Endothelial cell of umbilical vein (primary cell): ENCODE measurements at regions not wholly inside any gene's neighbourhood (a gene's known extent, or its start where the extent isn't known, plus 50 kb on each side); places are given as distances from the start of the nearest gene placed in this dataset.

ENCODE experiments used
- BruUV-seq: library from RNA; stranded (reverse); fragments of 400-500 nt; replicated peaks from 2 replicates; lab custom pipeline; 2021; lab: Mats Ljungman, UMichigan
- CTCF ChIA-PET: fragments of 300-600, 350-600 bp; sonication (Branson Sonifier 250); formaldehyde crosslinking; loops from one replicate; lab custom pipeline; 2021; ENCODE audit warnings: antibody characterized with exemption, inconsistent platforms; lab: Charles Lee
- POLR2A ChIA-PET: fragments of 300-600, 350-600 bp; sonication (Branson Sonifier 250); formaldehyde crosslinking; loops from one replicate; lab custom pipeline; 2021; ENCODE audit warnings: antibody characterized with exemption, inconsistent platforms; lab: Charles Lee
- DNase-seq: peaks from one replicate; pipeline ENCODE4 v3.0.0-alpha.2; 2011; ENCODE audit warnings: low read depth, low spot score
- FAIRE-seq: peaks from 2 replicates; lab custom pipeline; 2011; peaks lifted over from hg19 to GRCh38; lab: Jason Lieb, UNC
- H2AFZ ChIP-seq: 2 replicates; pipeline ENCODE4 v1.6.0; 2012; ENCODE audit warnings: low read depth, low read length, control low read depth, inconsistent platforms
- H3K27ac ChIP-seq: 2 replicates; pipeline ENCODE4 v1.5.1; 2011; ENCODE audit warnings: low read depth, mild to moderate bottlenecking, control low read depth, low read length, moderate library complexity; ENCODE audit not compliant: insufficient read depth
- H3K27me3 ChIP-seq, 2 experiments: 2 replicates each; pipeline versions ENCODE4 v1.6.0 to v1.6.1; 2011; ENCODE audit warnings: low read length in 2 of 2, mixed read lengths in 1 of 2; ENCODE audit not compliant: control insufficient read depth in 2 of 2, insufficient read depth in 2 of 2
- H3K36me3 ChIP-seq, 2 experiments: 2 replicates in 1 of 2; 3 replicates in 1 of 2; pipeline ENCODE4 v1.5.1; 2011; ENCODE audit warnings: low read length in 2 of 2, mild to moderate bottlenecking in 1 of 2, moderate library complexity in 1 of 2; ENCODE audit not compliant: control insufficient read depth in 2 of 2, insufficient read depth in 2 of 2; ENCODE audit errors: extremely low read depth in 1 of 2
- H3K4me1 ChIP-seq: 3 replicates; pipeline ENCODE4 v1.5.1; 2011; ENCODE audit warnings: mild to moderate bottlenecking, low read length; ENCODE audit not compliant: control insufficient read depth, insufficient read depth; ENCODE audit errors: extremely low read depth
- H3K4me2 ChIP-seq: 2 replicates; pipeline ENCODE4 v1.6.1; 2011; ENCODE audit warnings: low read length, control low read depth, mixed read lengths; ENCODE audit not compliant: insufficient read depth
- H3K4me3 ChIP-seq, 3 experiments: fragments of 200-600 bp in 1 of 3; sonication (generic), shearing (Covaris generic) in 1 of 3; replicated peaks in 1 of 3; 2 replicates each; pipeline ENCODE4 v1.5.1; 2011 to 2016; ENCODE audit warnings: control low read depth in 3 of 3, low read length in 3 of 3, mild to moderate bottlenecking in 2 of 3, inconsistent platforms in 1 of 3, low read depth in 1 of 3, moderate library complexity in 1 of 3; ENCODE audit not compliant: insufficient read depth in 1 of 3
- H3K79me2 ChIP-seq: 2 replicates; pipeline ENCODE4 v1.6.0; 2012; ENCODE audit warnings: low read length, inconsistent platforms; ENCODE audit not compliant: control insufficient read depth, insufficient read depth
- H3K9ac ChIP-seq: replicated peaks from 2 replicates; pipeline ENCODE3; 2011; ENCODE audit warnings: low read length, control low read depth; ENCODE audit not compliant: insufficient read depth; ENCODE audit errors: extremely low read depth
- H3K9me1 ChIP-seq: replicated peaks from 3 replicates; pipeline ENCODE4 v1.6.0; 2011; ENCODE audit warnings: mild to moderate bottlenecking, low read length; ENCODE audit not compliant: control insufficient read depth, insufficient read depth; ENCODE audit errors: extremely low read depth
- H3K9me3 ChIP-seq: replicated peaks from 2 replicates; pipeline ENCODE4 v1.5.1; 2012; ENCODE audit warnings: low read length, inconsistent platforms; ENCODE audit not compliant: control insufficient read depth, insufficient read depth
- H4K20me1 ChIP-seq: replicated peaks from 2 replicates; pipeline ENCODE3; 2011; ENCODE audit warnings: mild to moderate bottlenecking, low read length; ENCODE audit not compliant: control insufficient read depth, insufficient read depth; ENCODE audit errors: extremely low read depth
- CTCF ChIP-seq, 2 donors: IDR thresholded peaks; 1 replicate in 1 of 2; 2 replicates in 1 of 2; pipeline ENCODE4 v1.5.1; 2011; ENCODE audit warnings: low read length in 2 of 2, mild to moderate bottlenecking in 2 of 2, moderate library complexity in 2 of 2, control low read depth in 1 of 2, inconsistent platforms in 1 of 2, low read depth in 1 of 2; ENCODE audit not compliant: insufficient read depth in 1 of 2; ENCODE audit errors: extremely low read depth in 1 of 2
- EZH2 ChIP-seq: IDR thresholded peaks from 2 replicates; pipeline ENCODE4 v1.6.1; 2012; ENCODE audit warnings: borderline replicate concordance, low read depth, mild to moderate bottlenecking, moderate library complexity, low read length, inconsistent platforms; ENCODE audit not compliant: severe bottlenecking
- FOS ChIP-seq: IDR thresholded peaks from 2 replicates; pipeline ENCODE4 v1.6.1; 2011; ENCODE audit warnings: mild to moderate bottlenecking, low read length, moderate library complexity, borderline replicate concordance; ENCODE audit not compliant: insufficient read depth
- GATA2 ChIP-seq: IDR thresholded peaks from 2 replicates; pipeline ENCODE4 v1.7.0; 2011; ENCODE audit warnings: low read depth, mild to moderate bottlenecking, moderate library complexity, mixed read lengths, low read length; ENCODE audit not compliant: insufficient read length, insufficient read depth
- JUN ChIP-seq: IDR thresholded peaks from 2 replicates; pipeline ENCODE4 v1.6.1; 2011; ENCODE audit warnings: borderline replicate concordance, low read depth; ENCODE audit not compliant: insufficient read length, insufficient read depth
- MYC ChIP-seq: IDR thresholded peaks from one replicate; pipeline ENCODE4 v1.6.1; 2011; ENCODE audit warnings: mild to moderate bottlenecking, low read depth, low read length
- POLR2A ChIP-seq: IDR thresholded peaks from 2 replicates; pipeline ENCODE4 v1.6.1; 2012; ENCODE audit warnings: low read depth, mild to moderate bottlenecking, control low read depth, low read length
- POLR2AphosphoS5 ChIP-seq: IDR thresholded peaks from 2 replicates; pipeline ENCODE4 v1.6.1; 2012; ENCODE audit warnings: low read depth, mild to moderate bottlenecking, control low read depth, low read length, moderate library complexity; ENCODE audit not compliant: insufficient read depth
- dilution Hi-C: fragments of 300-500 bp; cut with MboI; formaldehyde crosslinking; loops from one replicate; pipeline ENCODE4 v1.15.0; 2019; ENCODE audit warnings: low sequenced_read_pairs; ENCODE audit not compliant: extremely low pct_ligation_motif_present
- intact Hi-C: fragments of 100-400 bp; cut with micrococcal nuclease; formaldehyde crosslinking; loops from one replicate; pipeline ENCODE4 v1.10.0; 2022
- TF ChIP-seq, protein P1 (sequence below): IDR thresholded peaks from 2 replicates; pipeline ENCODE4 v1.6.1; 2011; ENCODE audit not compliant: insufficient read depth, insufficient read length

DNA sequence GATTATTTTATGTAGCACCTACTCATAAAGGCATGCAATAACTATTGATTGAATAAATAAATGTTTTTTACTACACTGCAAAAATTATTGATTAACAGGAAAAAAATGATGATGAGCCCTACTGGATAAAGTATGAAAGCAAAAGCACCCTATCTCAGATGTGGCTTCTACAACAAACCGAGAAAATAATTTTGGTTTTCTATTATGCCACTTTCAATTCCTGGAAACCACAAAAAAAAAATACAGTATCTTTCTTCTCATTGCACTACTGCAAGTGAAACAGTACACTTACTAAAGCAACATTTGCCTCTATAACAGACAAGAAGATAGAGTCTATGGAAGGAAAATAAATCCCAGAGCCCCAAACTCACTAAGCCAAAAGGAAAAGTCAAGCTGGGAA lies 1882.4 kb downstream of the NCAM2 start:
- dilution Hi-C loops (no loop called here), intact Hi-C loops (no loop called here)
- no peaks in the 10 kb centered on the region for H3K36me3 ChIP-seq
- POLR2A ChIA-PET = no interaction called here
- no peak overlapping the region for H3K27ac ChIP-seq
- H4K20me1 ChIP-seq = no peaks in the 10 kb centered on the region
- no peak for DNase-seq
- H2AFZ ChIP-seq = no peak overlapping the region
- H3K9ac ChIP-seq = no peak overlapping the region
- CTCF ChIA-PET = interaction anchor here (1.0 kb wide), 1 partner anchor 20 kb away, joined by 4 read pairs; no protein-coding TSS in a partner anchor
- H3K27me3 ChIP-seq = no peaks in the 10 kb centered on the region
- no peak for FAIRE-seq
- no peak overlapping the region for H3K4me3 ChIP-seq
- H3K9me1 ChIP-seq = no peaks in the 10 kb centered on the region
- H3K79me2 ChIP-seq = no peaks in the 10 kb centered on the region
- no TSS peak for BruUV-seq
- no peak overlapping the region for H3K4me2 ChIP-seq
- no peaks in the 10 kb centered on the region for H3K9me3 ChIP-seq
- TF ChIP-seq POLR2AphosphoS5 (no peak), POLR2A (no peak), MYC (no peak), FOS (no peak), GATA2 (no peak), CTCF (IDR thresholded peaks at IDR 0.05; ENCODE audit: extremely low read depth in 1 of 2, insufficient read depth in 1 of 2, low read depth in 1 of 2, low read length in 2 of 2) (no peak), EZH2 (no peak), JUN (no peak)
- TF ChIP-seq, protein P1, sequence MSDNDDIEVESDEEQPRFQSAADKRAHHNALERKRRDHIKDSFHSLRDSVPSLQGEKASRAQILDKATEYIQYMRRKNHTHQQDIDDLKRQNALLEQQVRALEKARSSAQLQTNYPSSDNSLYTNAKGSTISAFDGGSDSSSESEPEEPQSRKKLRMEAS = no peak
- H3K4me1 ChIP-seq = peaks cover 3% of the 10 kb centered on the region
